Left lung (tissue), 4 donors: ENCODE measurements at regions not wholly inside any gene's neighbourhood (a gene's known extent, or its start where the extent isn't known, plus 50 kb on each side); places are given as distances from the start of the nearest gene placed in this dataset.

ENCODE experiments used
- ATAC-seq: fragments of 200-7000 bp; cut with Tn5 transposase; one replicate; pipeline ENCODE4 v1.9.1; 2020; ENCODE audit warnings: moderate library complexity
- DNase-seq, 4 donors: peaks; one replicate each; pipeline ENCODE4 v3.0.0-alpha.2; 2013 to 2020
- H3K27ac ChIP-seq, 2 donors: fragments of 200-600 bp; sonication (generic) in 1 of 2; one replicate each; pipeline versions ENCODE4 v1.5.0 to v1.8.0; 2020 to 2021
- H3K27me3 ChIP-seq, 2 donors: fragments of 200-600 bp; sonication (generic) in 1 of 2; one replicate each; pipeline versions ENCODE4 v1.5.0 to v1.8.0; 2020 to 2021
- H3K36me3 ChIP-seq, 2 donors: fragments of 200-600 bp; sonication (generic) in 1 of 2; one replicate each; pipeline versions ENCODE4 v1.5.0 to v1.8.0; 2020 to 2021
- H3K4me1 ChIP-seq, 2 donors: fragments of 200-600 bp; one replicate each; pipeline ENCODE4 v1.8.0; 2021
- H3K4me3 ChIP-seq, 2 donors: fragments of 200-600 bp; sonication (generic) in 1 of 2; one replicate each; pipeline versions ENCODE4 v1.5.0 to v1.8.0; 2020 to 2021; ENCODE audit warnings: mild to moderate bottlenecking in 1 of 2
- H3K9me3 ChIP-seq, 2 donors: fragments of 200-600 bp; sonication (generic) in 1 of 2; one replicate each; pipeline versions ENCODE4 v1.5.0 to v1.8.0; 2020 to 2021
- CTCF ChIP-seq, 2 donors: fragments of 200-600 bp; sonication (generic) in 1 of 2; IDR thresholded peaks; one replicate each; pipeline versions ENCODE4 v1.5.0 to v1.8.0; 2021; ENCODE audit warnings: antibody characterized with exemption in 2 of 2
- intact Hi-C, 2 donors: fragments of 100-400 bp; cut with DNase I; formaldehyde crosslinking; loops; one replicate each; pipeline versions ENCODE4 v1.11.2 to v1.14.2; 2022
- donor health status: DM: no; HTN: yes; CAD: no.
- donor health status: DM: no; HTN: no; CAD: no.

- Histone ChIP-seq H3K27me3 (no peaks in the 10 kb centered on the region), H3K4me3 (no peak overlapping the region), H3K27ac (no peak overlapping the region), H3K9me3 (no peaks in the 10 kb centered on the region), H3K4me1 (no peaks in the 10 kb centered on the region), H3K36me3 (no peaks in the 10 kb centered on the region)
- DNase-seq, result no peak
- no peak for ATAC-seq
- intact Hi-C loops, result no loop called here
- TF ChIP-seq CTCF (IDR thresholded peaks at IDR 0.05), result no peak
These were observed 356.8 kb downstream of the EFNA5 start for GRCh38 chr5:107313921-107314320.

GRCh38 chr5:107313098-107313497 is 357.6 kb downstream of the EFNA5 start:
- Histone ChIP-seq H3K9me3 (no peaks in the 10 kb centered on the region), H3K36me3 (no peaks in the 10 kb centered on the region), H3K4me3 (no peak overlapping the region), H3K4me1 (no peaks in the 10 kb centered on the region), H3K27ac (no peak overlapping the region), H3K27me3 (no peaks in the 10 kb centered on the region)
- no peak for DNase-seq
- no peak for TF ChIP-seq CTCF (IDR thresholded peaks at IDR 0.05)
- intact Hi-C loops, result no loop called here
- ATAC-seq, result no peak

- no peak for ATAC-seq
- no peaks in the 10 kb centered on the region for H3K27me3 ChIP-seq
- no peaks in the 10 kb centered on the region for H3K9me3 ChIP-seq
- no peaks in the 10 kb centered on the region for H3K36me3 ChIP-seq
- TF ChIP-seq CTCF (IDR thresholded peaks at IDR 0.05), result no peak
- H3K4me1 ChIP-seq, result no peaks in the 10 kb centered on the region
- H3K27ac ChIP-seq, result no peak overlapping the region
- H3K4me3 ChIP-seq, result no peak overlapping the region
- DNase-seq, result no peak
- intact Hi-C loops, result no loop called here
These were observed 360.6 kb downstream of the EFNA5 start for GRCh38 chr5:107310181-107310580.

GRCh38 chr5:107306594-107306993 is 364.1 kb downstream of the EFNA5 start:
- H3K27me3 ChIP-seq, result no peaks in the 10 kb centered on the region
- DNase-seq (no peak), ATAC-seq (no peak)
- no peak overlapping the region for H3K27ac ChIP-seq
- no peaks in the 10 kb centered on the region for H3K9me3 ChIP-seq
- H3K36me3 ChIP-seq, result no peaks in the 10 kb centered on the region
- TF ChIP-seq CTCF (IDR thresholded peaks at IDR 0.05), result no peak
- intact Hi-C loops, result no loop called here
- no peaks in the 10 kb centered on the region for H3K4me1 ChIP-seq
- no peak overlapping the region for H3K4me3 ChIP-seq

GRCh38 chr5:107306002-107306401 is 364.7 kb downstream of the EFNA5 start:
- no peaks in the 10 kb centered on the region for H3K9me3 ChIP-seq
- intact Hi-C loops, result no loop called here
- no peaks in the 10 kb centered on the region for H3K27me3 ChIP-seq
- TF ChIP-seq CTCF (IDR thresholded peaks at IDR 0.05), result no peak
- no peak overlapping the region for H3K27ac ChIP-seq
- no peaks in the 10 kb centered on the region for H3K36me3 ChIP-seq
- ATAC-seq, result no peak
- H3K4me3 ChIP-seq, result no peak overlapping the region
- no peaks in the 10 kb centered on the region for H3K4me1 ChIP-seq
- DNase-seq, result no peak
